Gastrocnemius medialis (tissue), 4 donors: ENCODE measurements at regions not wholly inside any gene's neighbourhood (a gene's known extent, or its start where the extent isn't known, plus 50 kb on each side); places are given as distances from the start of the nearest gene placed in this dataset.

ENCODE experiments used
- POLR2A ChIP-seq, 2 donors: fragments of 450-650 bp; IDR thresholded peaks; one replicate each; pipeline ENCODE4 v1.6.1; 2017; ENCODE audit warnings: antibody characterized with exemption in 2 of 2, mild to moderate bottlenecking in 2 of 2, moderate library complexity in 2 of 2
- TF ChIP-seq, protein P1 (sequence below), 5 experiments: fragments of 450-650 bp in 3 of 5; fragments of 200-600 bp in 2 of 5; sonication (generic) in 2 of 5; IDR thresholded peaks in 4 of 5; conservative IDR thresholded peaks in 1 of 5; 1 replicate in 4 of 5; 2 replicates in 1 of 5; pipeline ENCODE4 v1.5.1; 2016 to 2019; ENCODE audit warnings: antibody characterized with exemption in 5 of 5, mild to moderate bottlenecking in 3 of 5, moderate library complexity in 3 of 5

DNA sequence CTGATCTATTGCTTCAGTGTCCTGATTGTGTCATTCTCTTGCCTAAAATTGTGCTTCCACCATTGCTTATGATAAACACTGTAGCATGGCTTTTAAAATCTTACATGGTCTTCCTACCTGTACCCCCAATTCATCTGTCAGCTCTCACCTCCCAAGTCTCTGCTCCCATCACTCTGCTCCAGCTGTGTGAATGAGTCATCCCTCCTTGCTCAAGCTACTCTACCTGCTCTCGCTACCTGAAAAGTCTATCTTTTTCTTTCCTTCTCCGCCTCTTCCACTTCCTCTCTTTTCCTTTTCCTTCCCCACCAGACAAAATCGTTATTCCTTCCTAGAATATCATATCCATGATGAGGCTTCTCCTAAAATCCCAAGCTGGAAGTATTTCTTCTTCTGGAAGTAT is 341.7 kb downstream of the PRELID2 start:
- TF ChIP-seq, protein P1, sequence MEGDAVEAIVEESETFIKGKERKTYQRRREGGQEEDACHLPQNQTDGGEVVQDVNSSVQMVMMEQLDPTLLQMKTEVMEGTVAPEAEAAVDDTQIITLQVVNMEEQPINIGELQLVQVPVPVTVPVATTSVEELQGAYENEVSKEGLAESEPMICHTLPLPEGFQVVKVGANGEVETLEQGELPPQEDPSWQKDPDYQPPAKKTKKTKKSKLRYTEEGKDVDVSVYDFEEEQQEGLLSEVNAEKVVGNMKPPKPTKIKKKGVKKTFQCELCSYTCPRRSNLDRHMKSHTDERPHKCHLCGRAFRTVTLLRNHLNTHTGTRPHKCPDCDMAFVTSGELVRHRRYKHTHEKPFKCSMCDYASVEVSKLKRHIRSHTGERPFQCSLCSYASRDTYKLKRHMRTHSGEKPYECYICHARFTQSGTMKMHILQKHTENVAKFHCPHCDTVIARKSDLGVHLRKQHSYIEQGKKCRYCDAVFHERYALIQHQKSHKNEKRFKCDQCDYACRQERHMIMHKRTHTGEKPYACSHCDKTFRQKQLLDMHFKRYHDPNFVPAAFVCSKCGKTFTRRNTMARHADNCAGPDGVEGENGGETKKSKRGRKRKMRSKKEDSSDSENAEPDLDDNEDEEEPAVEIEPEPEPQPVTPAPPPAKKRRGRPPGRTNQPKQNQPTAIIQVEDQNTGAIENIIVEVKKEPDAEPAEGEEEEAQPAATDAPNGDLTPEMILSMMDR (IDR thresholded peaks at IDR 0.05 in 4 of 5, conservative IDR thresholded peaks at IDR 0.05 in 1 of 5), result no peak
- TF ChIP-seq POLR2A (IDR thresholded peaks at IDR 0.05), result no peak
